Skeletal muscle satellite cell (primary cell): ENCODE measurements at regions not wholly inside any gene's neighbourhood (a gene's known extent, or its start where the extent isn't known, plus 50 kb on each side); places are given as distances from the start of the nearest gene placed in this dataset.

Experiments used
- H3K27me3 ChIP-seq: 2 replicates; pipeline ENCODE4 v1.7.0; 2013; ENCODE audit warnings: low read length; ENCODE audit not compliant: control insufficient read depth, insufficient read depth
- H3K36me3 ChIP-seq: 2 replicates; pipeline ENCODE4 v1.7.0; 2013; ENCODE audit warnings: mild to moderate bottlenecking, control low read depth, low read length; ENCODE audit not compliant: insufficient read depth
- H3K4me1 ChIP-seq: 2 replicates; pipeline ENCODE4 v1.7.0; 2013; ENCODE audit warnings: low read length; ENCODE audit not compliant: control insufficient read depth, insufficient read depth
- H3K4me2 ChIP-seq: 2 replicates; pipeline ENCODE4 v1.7.0; 2013; ENCODE audit warnings: mild to moderate bottlenecking, low read length
- H3K4me3 ChIP-seq: 2 replicates; pipeline ENCODE4 v1.7.0; 2013; ENCODE audit warnings: low read length
- H3K9ac ChIP-seq: 2 replicates; pipeline ENCODE4 v1.7.0; 2013; ENCODE audit warnings: mild to moderate bottlenecking, low read depth, low read length, moderate library complexity
- H3K9me3 ChIP-seq: replicated peaks from 2 replicates; pipeline ENCODE4 v1.7.0; 2013; ENCODE audit warnings: mild to moderate bottlenecking, control low read depth, low read length

DNA sequence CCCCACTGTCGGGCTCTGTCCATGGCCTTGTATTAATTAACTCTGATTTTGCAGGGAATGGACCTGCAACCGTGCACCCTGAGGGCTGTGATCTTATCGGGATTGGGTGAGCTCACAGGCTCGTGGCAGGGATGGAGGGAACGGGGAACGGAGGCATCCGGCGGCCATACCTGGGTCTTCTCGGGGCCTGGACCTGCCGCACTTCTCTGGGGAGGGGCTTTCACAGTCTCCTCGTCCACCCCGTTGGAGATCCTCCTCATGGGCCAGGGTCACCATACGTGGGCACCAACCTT, 57.5 kb upstream of the SHH start:
- Histone ChIP-seq H3K9me3 (no peaks in the 10 kb centered on the region), H3K9ac (no peak overlapping the region), H3K36me3 (no peaks in the 10 kb centered on the region), H3K4me1 (no peaks in the 10 kb centered on the region), H3K27me3 (no peaks in the 10 kb centered on the region), H3K4me3 (no peak overlapping the region), H3K4me2 (no peak overlapping the region)

DNA sequence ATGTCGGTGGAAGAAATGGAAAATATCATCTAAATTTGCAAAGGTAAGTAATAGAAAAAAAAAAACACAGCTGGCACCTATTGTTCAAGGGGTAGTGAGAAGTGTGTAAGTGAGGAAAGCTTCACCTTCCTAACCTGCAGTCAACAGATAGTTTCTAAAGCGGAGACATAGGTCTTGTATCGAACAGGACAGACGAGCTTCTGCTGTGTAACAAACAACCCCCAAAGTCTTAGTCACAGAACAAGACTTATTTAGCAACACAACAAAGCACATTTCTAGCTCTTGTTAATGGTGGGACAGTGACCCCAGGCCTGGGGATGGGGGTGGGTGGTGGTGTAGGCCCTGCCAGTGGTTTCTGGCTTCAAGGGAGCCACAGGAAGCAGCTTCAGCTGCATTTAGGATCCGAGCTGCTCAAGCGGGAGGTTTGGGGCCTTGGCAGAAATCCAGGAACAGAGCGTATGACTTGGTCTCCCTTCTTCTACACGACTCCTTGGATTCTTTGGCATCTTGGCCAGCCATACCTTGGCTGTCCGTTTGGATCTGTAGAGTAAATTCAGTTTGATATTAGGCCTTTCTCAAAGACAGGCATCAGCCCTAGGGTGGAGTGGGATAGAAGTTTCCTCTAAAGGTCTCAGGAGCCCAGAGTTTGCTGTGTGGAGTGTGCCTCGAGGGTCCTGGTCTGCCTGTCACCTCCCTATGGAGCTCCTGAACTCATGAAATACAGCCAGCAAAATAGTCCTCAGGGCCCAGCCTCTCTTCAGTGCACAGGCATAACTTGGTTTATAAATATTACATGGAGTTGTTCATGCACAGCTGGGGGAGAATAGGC, 56.9 kb upstream of the SHH start:
- H3K4me3 ChIP-seq, result no peak overlapping the region
- H3K9ac ChIP-seq, result no peak overlapping the region
- H3K27me3 ChIP-seq, result no peaks in the 10 kb centered on the region
- H3K4me1 ChIP-seq, result no peaks in the 10 kb centered on the region
- no peaks in the 10 kb centered on the region for H3K9me3 ChIP-seq
- H3K4me2 ChIP-seq, result no peak overlapping the region
- H3K36me3 ChIP-seq, result no peaks in the 10 kb centered on the region

DNA sequence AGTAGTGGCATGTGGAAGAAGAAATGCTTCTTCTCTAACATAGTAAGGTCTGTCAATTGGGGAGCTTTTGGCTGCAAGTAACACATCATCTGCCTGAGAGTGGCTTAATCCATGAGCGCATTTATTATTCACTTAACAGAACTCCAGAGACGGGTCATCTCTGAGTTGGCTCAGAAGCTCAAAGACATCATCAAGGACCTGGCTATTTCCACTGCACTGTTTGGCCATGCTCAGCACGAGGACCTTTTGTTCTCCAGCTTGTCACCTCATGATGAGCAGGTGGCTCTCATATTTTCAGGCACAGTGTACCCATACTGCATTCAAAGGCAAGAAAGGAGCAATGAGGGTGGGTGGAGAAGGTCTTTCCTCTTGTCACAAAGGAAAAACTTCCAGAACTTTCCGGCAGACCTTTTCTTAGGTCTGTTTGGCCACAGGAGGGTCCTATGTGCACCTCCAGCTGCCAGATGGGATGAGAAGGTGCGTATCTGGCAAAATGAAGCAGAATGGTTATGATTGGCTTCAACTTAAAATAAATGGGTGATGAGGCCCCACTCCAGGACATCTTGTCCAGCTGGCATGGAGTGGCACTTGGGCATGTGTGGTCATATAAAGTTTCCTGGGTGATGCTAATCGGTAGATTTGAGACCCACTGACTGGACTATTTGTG, 55.6 kb upstream of the SHH start:
- Histone ChIP-seq H3K4me3 (no peak overlapping the region), H3K9me3 (no peaks in the 10 kb centered on the region), H3K4me2 (no peak overlapping the region), H3K27me3 (no peaks in the 10 kb centered on the region), H3K9ac (no peak overlapping the region), H3K36me3 (no peaks in the 10 kb centered on the region), H3K4me1 (no peaks in the 10 kb centered on the region)

DNA sequence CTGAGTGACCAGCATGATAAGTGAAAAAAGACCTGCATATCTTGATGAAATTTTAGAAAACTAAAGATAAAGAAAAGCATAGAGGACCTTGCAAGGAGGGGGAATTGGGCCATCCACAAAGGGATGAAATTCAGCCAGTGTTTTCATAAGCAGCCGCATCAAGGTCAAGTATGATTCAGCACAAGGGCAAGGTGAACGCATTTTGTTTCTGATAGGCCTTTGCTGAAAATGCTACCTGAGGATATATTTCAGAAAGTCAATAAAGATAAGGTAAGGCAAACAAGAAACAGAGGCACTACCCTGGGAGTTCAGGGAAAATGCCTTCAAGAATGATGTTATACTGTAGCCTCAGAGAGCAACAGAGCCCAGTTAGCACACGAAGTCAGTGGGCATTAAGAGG, 55.0 kb upstream of the SHH start:
- H3K36me3 ChIP-seq, result no peaks in the 10 kb centered on the region
- H3K9me3 ChIP-seq, result no peaks in the 10 kb centered on the region
- H3K4me1 ChIP-seq, result no peaks in the 10 kb centered on the region
- no peak overlapping the region for H3K9ac ChIP-seq
- H3K4me3 ChIP-seq, result no peak overlapping the region
- H3K27me3 ChIP-seq, result no peaks in the 10 kb centered on the region
- no peak overlapping the region for H3K4me2 ChIP-seq

DNA sequence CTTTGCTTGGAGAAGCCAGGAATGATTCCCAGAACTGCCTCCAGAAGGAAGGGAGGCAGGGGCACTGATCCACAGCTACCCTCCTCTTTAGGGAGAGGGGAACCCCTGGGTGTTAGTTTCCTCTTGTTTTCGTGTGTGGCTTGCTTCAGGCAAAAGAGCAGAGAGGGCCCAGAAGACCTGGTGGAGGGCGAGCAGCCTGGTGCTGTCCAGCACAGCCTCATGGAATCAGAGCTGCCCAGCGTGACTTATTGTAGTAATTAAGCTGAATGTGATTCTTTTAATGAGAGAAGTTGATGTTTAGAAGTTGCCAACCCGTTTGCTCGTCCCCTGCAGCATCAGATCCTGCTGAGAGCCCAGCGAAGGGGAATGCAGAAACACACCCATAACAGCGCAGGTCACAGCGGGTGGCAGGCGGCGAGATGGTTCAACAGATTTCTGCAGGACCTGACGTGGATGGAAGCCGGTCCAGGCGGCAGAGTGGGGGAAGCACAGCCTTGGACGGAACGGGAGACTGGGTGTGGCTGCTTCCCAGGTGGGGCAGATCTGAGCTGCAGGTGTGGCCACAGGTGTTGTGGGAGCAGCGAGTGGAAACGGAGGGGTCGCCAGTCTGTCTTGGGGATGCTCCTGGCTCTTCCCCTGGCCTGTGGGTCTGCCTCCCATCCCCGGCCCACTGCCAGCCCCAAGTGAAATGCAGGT, 53.7 kb upstream of the SHH start:
- H3K27me3 ChIP-seq, result no peaks in the 10 kb centered on the region
- no peaks in the 10 kb centered on the region for H3K9me3 ChIP-seq
- no peak overlapping the region for H3K9ac ChIP-seq
- no peak overlapping the region for H3K4me3 ChIP-seq
- H3K36me3 ChIP-seq, result no peaks in the 10 kb centered on the region
- H3K4me2 ChIP-seq, result no peak overlapping the region
- peaks cover 5% of the 10 kb centered on the region for H3K4me1 ChIP-seq

DNA sequence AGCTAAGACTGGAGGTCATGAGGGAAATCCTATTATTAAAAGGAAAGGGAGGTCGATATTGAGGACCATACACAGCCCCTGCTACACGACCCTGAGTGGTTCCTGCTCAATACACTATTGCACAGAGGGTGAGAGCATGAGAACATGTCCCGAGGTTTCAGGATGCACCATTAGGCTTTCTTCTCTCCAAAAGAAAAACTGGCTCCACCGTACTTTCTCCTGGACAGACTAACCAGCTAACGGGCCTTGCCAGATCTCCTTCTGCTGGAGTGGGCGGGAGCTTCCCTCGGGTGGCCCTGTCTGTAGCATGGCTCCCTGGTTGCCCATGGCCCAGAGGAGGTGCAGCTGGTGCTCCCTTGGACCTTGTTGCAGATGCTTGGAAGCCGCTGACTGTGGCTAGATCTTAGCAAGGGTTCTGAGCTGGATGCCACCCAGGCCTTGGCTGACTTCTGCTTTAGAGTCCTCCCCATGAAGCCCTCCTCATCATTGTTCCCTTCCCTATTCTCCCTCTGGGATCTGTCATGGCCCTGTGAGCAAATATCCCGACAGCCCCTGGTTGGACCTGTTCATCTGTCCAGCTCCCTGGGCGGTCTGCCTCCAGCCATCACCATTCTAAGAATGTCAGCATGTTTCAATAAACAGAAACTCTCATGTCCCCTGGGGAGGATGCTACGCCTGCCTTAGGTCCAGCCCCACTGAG, 52.9 kb upstream of the SHH start:
- H3K4me3 ChIP-seq, result no peak overlapping the region
- peaks cover 8% of the 10 kb centered on the region for H3K4me1 ChIP-seq
- no peaks in the 10 kb centered on the region for H3K27me3 ChIP-seq
- no peaks in the 10 kb centered on the region for H3K36me3 ChIP-seq
- no peak overlapping the region for H3K4me2 ChIP-seq
- no peaks in the 10 kb centered on the region for H3K9me3 ChIP-seq
- H3K9ac ChIP-seq, result no peak overlapping the region

DNA sequence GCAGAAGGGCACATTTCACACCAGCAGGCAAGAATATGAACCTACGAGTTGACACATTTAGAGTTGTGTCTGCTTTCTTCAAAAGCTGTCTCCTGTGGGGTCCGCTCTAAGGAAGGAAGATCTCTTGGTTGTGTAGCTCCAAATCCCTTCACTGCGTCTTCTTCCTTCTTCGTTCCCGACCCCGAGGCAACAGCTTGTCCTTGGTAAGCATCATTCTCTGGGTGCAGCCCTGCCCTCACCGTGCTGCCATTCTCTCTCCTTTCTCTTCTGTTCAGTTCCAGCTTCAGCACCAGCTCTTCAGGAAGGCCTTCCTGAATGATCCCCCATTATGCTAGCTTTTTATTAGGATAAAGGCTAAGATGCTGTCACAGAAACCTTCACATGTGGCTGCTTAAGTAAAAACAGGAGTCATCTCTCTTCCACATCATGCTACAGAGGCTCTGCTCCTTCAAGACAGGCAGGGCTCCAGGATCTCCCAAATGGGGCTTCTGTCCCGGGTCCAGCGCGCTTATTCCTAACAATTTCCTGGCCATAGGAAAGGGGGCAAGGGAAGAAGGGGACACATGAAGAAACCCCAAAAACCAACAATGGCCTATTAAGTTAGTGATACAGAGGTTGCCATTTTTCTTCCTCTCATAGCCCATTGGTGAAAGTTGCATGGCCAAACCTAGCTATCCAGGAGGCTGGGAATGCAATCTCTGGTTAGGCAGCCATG, 52.2 kb upstream of the SHH start:
- H3K4me3 ChIP-seq, result no peak overlapping the region
- H3K27me3 ChIP-seq, result no peaks in the 10 kb centered on the region
- H3K4me2 ChIP-seq, result no peak overlapping the region
- no peaks in the 10 kb centered on the region for H3K9me3 ChIP-seq
- H3K9ac ChIP-seq, result no peak overlapping the region
- peaks cover 8% of the 10 kb centered on the region for H3K4me1 ChIP-seq
- H3K36me3 ChIP-seq, result no peaks in the 10 kb centered on the region

DNA sequence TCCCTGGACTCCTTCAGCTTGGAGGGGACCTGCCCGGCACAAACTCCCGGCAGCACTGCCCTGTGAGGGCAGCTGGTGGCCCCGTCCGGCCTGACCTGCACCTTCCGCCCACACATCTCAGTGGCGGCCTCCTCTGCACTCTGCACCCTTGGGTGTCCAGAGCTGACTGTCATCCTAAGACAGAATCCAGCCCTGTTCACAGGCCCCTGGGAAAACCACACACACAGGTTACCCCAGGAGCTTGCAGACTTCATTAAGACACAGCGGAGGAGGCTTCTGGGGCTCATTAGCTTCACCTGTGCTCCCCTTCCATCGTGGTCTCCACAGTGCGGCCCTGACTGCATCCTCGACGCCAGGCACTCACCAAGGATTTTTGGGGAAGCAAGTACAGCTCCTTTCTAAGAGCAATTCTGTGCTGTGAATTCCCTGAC, 51.5 kb upstream of the SHH start:
- H3K36me3 ChIP-seq, result no peaks in the 10 kb centered on the region
- H3K4me2 ChIP-seq, result no peak overlapping the region
- no peak overlapping the region for H3K9ac ChIP-seq
- no peaks in the 10 kb centered on the region for H3K27me3 ChIP-seq
- H3K9me3 ChIP-seq, result no peaks in the 10 kb centered on the region
- H3K4me3 ChIP-seq, result no peak overlapping the region
- H3K4me1 ChIP-seq, result peaks cover 8% of the 10 kb centered on the region

DNA sequence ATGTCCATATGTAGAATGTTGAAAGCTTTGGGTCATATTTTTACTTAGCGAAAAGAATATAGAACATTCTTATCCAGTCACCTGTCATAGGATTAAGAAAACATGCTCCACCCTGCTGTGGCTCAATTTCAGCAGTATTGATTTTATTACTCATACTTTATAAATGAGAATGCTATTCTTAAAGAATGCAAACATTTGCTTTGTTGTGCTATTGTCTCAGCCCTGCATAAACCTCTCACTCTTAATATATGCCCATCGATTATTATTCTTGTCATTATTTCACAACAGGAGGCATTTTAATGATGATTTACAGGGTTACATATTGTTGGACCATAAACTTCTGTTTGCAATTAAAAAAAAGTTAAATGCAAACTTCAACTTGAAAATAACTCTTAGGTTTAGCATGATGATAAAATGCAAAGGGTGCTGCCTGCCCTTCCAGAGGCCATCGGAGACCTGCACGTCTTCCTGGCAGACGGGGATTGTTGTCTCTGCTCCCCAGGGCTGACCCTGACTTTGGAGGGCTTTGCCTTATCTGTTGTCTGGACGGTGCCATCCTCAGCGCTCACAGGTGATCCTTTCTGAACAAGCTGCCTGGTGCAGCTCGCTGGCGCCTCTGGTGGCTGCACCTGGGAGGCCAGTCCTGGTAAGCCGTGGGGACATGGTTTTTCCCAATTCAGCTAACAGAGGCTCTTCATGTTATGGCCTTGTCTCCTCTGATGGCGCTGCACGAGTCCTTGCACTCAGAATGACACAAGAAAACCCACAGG, 50.0 kb upstream of the SHH start:
- H3K27me3 ChIP-seq, result no peaks in the 10 kb centered on the region
- H3K9ac ChIP-seq, result no peak overlapping the region
- H3K36me3 ChIP-seq, result no peaks in the 10 kb centered on the region
- no peak overlapping the region for H3K4me3 ChIP-seq
- H3K4me1 ChIP-seq, result peaks cover 8% of the 10 kb centered on the region
- no peak overlapping the region for H3K4me2 ChIP-seq
- no peaks in the 10 kb centered on the region for H3K9me3 ChIP-seq
